Right kidney (tissue), 1 donor: ENCODE measurements at regions not wholly inside any gene's neighbourhood (a gene's known extent, or its start where the extent isn't known, plus 50 kb on each side); places are given as distances from the start of the nearest gene placed in this dataset.
"Not testable (repeated sequence)": the region's sequence is repeated elsewhere in the genome, so short reads cannot be mapped to it uniquely, and the experiment has no call there.

Experiments
- DNase-seq: peaks from one replicate; pipeline ENCODE4 v3.0.0-alpha.2; 2016

DNA sequence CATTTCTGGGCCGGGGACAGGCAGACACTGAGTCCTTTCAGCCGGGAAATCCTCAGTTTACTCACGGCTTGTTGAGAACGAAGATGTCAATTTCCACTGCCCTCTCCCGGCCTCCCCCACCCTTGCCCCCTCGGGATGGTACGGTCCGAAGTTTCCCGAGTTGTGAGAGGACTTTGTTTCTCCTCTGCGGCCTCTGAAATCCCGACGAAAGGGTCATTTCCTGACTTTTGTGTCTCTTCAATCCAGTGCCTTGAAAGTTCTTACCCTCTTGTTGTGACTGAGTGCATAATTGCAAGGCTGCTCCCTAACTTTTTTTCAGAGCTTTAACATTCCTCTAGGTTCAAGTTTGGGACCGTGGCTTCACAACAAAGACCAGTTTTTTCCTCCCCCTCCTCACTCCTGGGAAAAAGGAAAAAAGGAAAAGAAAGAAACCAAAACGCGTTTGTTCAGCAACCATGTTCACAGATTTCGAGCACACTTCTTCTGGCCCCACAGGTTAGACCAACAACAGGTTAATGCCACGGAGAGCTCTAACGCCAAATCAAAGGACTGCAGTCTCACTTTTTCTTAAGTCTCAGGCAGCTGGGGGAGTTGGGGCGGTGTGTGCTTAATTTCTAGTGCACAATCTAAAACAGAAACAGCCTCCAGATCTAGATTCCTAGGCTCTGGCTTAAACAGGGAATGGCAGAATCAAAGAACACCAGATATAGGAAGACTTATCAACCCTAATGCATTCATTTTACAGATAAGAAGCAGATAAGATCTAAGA lies 138.9 kb downstream of the TMCO5A start:
- peak; percentile 72 for DNase-seq

DNA sequence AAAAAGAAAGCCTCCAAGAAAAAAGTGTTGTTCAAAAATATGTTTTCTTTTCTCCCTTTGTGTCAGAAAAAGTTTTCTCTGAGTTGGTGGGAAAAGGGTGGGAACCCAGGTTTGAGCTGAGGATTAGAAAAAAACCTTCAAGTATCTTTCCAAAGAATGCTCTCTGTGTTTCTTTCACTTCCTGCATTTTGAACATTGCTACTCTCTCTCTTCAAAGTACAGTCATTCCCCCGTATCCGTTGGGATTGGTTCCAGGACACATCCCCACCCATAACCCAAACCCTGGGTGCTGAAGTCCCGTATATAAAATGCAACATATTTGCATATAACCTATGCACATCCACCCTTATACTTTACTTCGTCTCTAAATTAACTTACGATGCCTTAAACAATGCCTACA lies 139.6 kb downstream of the TMCO5A start:
- DNase-seq: no peak

DNA sequence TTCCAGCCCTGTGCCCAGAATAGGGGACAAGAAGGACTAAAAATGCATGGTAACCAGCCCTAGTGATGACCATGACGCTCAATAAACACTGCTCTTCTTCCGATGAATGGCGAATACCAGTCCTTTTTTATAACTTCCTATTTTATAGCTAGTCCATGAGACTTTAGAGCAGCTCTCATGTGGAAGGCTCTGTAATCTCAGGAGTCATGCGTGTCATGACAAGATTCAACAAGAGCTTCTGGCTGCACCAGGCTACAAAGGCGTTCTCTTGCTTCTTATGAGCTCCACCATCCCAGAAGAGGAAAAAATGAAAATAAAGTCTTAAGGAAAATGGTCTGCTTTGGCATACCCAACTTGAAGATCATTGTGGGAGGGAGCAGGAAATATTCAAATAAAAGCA lies 141.0 kb downstream of the TMCO5A start:
- no peak for DNase-seq

DNA sequence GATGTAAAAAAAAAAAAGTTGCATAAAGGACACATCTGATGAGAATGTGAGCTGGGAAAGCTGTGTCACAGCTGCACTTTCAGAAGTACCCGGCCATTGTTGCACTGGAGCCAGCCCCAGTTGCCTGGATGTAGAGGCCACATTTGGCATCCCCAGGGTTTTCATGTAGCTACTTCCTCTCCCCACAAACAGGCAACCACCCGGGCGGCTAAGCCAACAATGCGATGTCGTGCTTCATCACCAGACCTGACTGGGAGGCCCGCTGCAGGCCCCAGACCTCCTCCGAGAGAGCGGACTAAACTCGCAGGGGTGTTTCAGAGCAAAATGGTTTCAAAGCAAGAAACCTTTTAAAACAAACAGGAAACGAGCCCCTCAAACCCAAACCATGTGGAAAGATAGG lies 142.3 kb downstream of the TMCO5A start:
- DNase-seq: no peak

DNA sequence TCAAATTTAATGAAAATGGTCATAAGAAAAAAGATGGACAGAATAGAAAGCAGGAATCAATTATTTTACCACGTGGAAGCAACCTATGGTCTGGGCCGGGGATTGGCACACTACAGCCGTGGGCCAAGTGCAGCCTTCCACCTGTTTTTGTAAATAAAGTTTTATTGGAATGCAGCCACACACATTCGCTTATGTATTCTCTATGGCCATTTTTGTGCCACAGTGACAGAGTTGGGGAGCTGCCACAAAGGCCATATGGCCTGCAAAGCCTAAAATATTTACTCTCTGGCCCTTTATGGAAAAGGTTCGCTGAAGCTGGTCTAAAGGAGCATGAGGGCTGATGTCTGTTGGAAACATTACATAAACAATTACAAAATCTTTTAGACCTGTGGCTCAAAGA lies 144.8 kb downstream of the TMCO5A start:
- DNase-seq: no peak

DNA sequence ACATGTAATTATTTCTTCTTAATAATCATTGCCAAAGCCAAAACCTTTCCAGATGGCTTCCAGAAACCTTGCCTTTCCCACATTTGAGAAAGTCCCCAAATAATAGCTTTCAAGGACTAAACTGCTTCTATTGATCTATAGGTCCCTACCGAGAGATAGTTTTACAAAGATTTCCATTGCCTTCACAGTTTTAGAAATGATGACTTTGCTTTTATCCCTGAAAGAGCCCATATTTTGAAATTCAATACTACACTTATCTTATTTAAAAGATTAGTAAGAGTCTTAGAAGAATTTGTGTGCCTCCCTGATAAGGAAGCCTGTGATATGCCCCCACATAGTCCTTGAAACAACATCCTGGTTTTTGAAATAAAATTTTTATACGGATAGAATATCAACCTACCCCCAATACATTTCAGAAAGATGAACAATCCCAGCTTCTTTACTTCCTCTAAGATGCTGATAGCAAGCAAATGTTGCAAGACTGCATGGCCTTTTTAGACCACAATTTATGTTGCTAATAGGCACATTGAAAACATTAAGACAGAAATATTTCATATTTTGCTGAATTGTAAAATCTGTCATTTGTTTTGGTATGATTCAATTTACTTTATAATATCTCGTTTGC lies 146.3 kb downstream of the TMCO5A start:
- no peak for DNase-seq

DNA sequence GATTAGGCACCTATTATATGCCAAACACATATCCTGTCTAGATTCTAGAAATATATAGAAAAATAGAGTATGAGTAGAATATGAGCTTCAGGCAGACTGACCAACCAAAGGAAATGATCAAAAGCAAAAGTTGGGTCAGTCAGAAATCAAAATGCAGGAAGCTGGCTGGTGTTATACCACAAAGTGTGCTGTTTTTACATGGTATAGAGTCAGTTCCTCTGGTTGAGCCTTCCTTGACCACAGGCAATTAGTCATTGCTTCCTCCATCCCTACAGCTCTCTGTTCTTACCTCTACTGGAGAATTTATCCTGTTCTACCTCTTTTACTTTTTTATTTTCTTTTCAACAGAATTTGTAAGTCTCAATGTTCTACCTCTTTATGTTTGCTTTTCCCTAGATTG lies 149.8 kb downstream of the TMCO5A start:
- DNase-seq: no peak

DNA sequence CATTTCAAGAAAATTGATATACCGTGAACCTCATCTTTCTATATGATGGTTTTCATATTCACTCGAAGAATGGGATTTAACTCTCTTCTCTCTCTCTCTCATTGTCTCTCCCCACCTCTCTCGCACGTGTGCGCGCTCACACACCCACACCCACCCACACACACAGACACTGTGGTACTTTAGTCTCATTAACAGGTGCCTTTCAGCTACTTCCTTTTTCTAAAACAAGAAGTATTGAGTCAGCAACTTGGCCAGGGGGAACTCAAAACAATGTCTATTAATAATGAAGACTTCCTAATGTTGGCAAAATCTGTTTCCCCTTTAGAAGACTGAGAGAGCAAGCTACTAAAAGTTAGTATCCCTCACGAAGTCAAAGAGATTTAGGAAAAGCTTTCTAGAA lies 150.7 kb downstream of the TMCO5A start:
- DNase-seq: no peak

DNA sequence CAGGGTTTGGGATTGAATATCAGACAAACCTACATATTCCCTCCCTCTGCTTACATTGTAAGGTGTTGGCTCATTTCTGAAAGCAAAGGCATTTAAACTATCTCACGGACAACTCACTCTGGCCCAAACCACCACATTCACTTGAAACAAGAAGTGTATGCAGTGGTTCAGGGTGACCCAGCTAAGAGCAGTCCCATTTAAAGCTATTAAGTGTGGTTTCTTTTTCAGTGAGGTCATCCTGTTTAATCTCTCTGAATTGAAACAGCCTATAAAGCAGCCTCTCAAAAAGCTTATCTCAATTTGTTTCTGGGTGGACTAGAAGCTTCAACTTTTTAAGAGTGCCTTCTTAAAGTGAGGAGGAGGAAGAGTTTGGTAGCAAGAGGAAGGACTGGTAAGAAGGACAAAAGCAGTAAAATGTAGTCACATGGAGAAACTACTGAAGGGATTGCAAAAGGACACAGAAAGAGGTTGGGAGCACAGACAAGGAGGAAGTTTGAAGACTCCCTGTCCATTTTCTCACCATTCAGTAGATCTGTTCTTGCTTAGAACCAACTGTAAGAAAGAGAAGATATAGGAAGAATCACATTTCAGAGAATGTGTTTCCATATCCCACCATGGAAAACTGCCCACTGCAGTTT lies 151.6 kb downstream of the TMCO5A start:
- no peak for DNase-seq

DNA sequence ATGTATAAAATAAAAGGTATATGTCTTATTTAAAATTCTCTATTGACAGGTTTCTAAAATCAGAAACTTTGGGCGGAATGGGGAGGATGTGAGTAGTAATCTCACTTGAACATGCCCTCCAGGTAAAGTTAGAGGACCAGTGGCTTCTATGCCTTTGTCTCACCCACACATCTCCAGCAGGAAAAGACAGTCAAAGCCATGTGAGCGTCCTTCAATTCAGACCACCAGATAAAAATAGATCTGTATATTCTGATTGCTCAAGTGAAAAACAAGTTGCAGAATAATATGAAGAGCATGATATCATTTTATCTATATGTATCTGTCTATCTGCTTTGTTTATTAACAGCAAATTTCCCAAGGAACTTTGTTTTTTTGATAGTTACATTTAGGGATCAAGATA lies 152.2 kb downstream of the TMCO5A start:
- no peak for DNase-seq

DNA sequence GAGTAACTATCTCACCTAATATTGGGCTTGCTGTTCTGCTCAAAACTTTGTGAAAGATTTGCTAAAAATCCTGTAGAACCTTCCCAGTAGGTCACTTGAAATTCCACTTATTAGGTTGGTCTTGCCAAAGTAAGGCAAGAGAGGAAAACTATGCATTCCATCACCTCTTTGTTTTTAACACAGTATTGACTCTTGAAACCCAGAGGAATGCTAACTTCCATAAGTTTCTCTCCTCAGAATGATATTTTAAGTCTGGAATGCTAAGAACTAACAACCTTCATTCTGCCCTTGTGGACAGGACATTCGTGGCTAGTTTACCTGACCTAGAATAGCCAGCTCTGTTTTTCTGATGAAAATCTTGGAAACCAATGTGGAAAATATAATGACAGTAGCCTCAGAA lies 154.5 kb downstream of the TMCO5A start:
- DNase-seq: no peak

DNA sequence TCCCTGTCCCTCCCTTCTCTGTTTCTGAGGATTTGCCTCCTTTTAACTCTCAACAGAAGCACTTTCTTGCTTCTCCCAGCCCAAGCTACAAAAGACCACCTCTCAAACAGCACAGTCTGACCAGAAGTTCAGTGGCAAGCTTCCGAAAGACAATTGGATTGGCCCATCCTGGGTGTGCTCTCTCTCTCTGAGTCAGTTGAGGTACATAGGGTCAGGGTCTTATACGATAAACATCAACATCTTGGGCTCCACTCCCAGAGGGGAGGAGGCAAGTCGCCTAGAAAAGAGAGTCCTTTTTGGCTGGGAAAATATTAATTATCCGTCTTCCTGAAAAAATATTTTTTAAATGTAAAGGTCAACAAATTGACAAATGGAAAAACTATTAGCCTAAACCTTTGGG lies 155.8 kb downstream of the TMCO5A start:
- no peak for DNase-seq

DNA sequence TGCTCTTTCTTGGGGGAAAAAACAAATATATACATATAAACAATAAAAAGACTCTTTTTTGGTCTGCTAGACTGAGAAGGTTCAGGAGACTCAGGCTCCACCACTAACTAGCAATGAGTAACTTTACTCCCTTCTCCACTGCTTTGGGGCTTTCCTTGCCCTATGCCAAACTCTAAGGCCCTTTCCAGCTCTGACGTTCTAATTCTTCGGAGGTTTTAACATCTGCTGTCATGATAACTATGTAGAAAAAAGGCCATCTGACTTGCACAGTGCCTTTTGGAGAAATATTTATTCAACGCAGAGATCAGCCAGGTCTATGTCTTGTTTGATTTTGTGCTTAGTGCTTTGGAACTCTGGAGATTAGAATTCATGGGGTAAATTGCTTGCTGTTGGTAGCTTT lies 156.2 kb downstream of the TMCO5A start:
- DNase-seq: no peak

DNA sequence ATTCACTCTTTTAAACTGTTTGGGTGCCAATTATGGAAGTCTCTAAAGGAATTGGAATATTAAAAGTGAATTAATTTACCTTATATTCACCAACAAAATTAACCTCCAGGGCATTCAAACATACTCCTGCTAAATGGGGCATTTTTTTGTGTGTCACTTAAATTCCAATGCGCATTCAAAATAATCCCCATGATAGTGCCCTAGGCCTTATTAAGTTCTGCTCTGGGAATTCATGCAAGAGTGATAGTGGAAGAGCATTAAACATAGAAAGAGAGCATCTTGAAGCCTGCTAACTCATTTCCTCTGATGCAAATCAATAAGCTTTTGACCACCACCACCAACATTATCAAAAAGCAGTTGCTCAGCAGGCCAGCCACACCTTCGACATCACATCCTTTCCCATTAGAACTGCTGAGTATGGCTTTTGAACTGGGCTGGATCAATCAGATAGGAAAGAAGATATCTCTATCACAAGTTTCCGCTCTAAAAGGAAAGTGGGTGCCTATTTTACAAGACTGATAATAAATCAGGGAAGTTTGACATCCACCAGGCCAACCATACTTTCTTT lies 156.7 kb downstream of the TMCO5A start:
- no peak for DNase-seq

DNA sequence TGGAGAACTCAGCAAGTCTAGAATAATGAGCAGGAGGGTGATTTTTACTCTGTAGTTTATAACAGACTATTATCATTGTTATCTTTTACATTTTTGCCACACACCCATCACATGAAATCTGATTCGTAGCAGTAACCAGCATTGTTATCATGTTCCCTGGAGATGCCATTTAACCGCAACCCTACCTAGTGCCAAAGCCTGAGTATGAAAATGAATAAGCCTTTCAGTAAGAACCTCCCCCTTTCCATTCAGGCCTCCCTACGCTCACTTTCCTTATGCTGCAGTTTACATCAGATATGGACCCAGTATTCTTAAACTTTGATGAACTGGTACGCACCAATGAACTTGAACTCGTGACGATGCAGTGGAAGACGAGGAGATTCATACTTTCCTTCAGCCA lies 158.7 kb upstream of the SPRED1 start:
- DNase-seq: no peak

DNA sequence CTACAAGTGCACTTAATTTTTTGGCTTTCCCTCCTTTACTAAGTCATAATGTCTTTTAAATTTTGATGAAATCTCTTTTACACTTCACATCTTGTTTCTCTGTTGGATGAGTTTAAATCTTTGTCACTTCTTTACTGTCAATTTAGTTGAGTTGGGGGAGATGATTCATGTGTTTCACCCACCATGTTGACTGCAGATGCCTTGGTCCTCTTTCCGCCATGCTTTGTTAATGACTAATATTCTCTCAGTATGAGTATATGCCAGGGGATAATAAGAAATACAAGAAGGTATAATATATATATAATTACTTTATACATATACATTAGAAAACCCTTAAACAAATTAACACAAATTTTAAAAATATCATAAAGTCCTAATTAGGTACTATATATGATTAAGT lies 149.7 kb upstream of the SPRED1 start:
- DNase-seq: no peak

DNA sequence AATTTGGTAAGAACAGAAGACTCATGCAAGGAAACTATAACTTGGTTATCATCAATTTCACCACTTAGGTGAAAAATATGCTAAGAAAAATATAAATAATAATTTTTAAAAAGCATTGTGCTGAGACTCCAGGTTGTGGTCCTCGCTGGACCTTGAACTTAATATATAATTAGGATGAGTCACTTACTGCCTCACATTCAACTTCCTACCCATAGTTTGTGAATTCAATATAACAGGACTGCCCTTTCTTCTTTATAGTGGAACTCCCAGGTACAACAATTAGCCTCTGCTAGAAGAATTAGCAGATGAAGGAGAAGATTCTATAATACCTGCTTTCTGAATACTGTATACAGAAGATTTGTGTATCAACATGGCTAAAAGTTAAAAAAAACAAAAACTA lies 149.1 kb upstream of the SPRED1 start:
- DNase-seq: no peak

DNA sequence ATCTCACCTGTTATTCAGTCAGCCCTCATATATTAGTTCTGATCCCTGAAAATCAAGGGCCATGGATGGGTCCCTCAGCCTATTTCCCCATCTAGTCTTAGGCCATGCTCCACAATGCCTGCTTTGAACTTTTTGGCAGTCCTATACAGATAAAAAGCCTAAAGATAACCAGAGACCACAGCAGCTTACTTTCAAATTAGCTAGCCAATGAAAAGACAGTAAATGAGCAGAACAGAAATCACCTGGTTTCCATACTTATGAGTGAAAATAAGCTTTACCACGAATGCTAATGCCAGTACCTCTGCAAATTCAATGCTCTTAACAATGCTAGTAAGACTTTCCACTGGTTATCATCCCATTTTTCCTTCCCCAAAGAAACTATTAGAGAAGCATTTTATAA lies 141.6 kb upstream of the SPRED1 start:
- DNase-seq: no peak

DNA sequence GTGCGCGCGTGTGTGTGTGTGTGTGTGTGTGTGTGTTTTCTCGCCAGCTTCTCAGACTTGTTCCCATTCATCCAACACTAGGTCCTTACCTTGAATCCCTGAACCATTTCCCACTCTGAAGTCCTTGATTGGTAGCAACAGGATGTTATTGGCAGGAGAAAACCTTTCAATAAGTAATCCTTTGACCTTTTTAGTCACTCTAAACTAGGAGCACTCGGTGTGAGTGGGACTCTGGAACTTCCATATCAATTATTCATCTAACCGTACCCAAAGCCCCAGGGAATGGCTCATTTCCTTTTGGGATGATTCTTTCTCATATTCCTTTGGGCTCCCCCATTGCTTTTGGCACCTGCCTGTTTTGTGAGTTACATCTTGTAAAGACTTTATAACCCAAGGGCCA lies 140.2 kb upstream of the SPRED1 start:
- no peak for DNase-seq

DNA sequence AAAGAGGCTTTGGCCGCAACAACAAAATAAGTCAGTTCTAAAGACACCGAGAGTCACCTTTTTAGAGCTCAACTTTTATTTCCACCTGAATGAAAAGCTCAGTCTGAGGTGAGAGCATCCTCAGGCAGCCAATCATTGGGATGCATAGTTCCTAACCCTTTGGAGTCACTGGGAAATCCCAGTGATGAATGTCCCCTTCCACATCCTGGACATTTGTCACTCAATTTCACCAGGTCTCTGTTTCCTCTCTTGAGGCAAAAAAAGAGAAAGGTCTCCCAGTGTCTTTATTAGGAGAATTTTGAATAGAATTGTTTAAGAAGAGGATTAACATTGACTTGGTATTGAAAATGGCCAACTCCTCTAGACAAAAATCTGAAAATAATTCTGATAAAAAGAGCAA lies 137.5 kb upstream of the SPRED1 start:
- DNase-seq: no peak

DNA sequence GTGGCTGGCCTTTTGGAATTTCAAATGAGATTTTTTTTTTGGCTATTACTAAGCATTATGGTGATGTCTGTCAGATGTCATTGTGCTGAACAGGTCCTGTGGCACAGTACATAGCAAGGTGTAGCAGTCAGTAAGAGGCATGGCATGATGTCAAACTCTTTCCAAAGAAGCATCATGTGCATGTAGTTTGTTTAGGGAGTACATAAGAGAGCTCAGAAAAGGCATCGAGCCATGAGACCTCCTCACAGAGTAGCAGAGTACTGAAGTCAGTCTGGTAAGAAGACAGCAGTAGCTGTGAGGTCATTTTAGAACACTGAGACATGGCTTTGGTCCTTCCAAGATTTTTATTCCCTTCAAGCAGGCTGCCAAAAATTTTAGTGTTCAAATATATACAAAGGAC lies 134.9 kb upstream of the SPRED1 start:
- no peak for DNase-seq

DNA sequence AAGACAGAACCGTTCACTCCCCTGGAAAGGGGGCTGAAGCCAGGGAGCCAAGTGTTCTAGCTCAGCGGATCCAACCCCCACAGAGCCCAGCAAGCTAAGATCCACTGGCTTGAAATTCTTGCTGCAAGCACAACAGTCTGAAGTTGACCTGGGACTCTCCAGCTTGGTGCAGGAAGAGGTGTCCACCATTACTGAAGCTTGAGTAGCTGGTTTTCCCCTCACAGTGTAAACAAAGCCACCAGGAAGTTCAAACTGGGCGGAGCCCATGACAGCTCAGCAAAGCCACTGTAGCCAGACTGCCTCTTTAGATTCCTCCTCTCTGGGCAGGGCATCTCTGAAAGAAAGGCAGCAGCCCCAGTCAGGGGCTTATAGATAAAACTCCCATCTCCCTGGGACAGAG lies 132.8 kb upstream of the SPRED1 start:
- DNase-seq: not testable (repeated sequence)

DNA sequence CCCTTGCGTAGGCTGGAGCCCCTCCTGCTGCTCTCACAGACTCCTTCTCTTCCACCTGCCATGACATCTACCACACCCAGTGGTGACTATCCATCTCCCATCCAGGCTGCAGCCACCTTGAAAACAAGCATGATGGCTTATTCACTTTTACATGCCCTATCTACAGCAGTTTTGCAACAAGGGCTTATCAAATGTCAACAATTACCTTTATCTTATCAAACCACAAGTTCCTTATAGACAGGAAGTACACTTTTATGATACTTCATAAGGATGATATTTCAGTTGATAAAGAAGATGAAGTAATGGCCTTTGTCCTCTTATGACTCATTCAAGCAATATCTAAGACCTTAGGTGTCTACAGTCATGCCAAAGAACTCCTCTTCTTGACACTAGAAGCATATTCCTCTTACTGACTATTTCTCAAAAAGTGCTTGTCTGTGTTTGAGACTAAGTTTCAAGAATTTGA lies 125.3 kb upstream of the SPRED1 start:
- DNase-seq: no peak
